IMR-90 (cell line): ENCODE measurements at regions not wholly inside any gene's neighbourhood (a gene's known extent, or its start where the extent isn't known, plus 50 kb on each side); places are given as distances from the start of the nearest gene placed in this dataset.

ENCODE experiments used
- ATAC-seq: fragments of 200-7000 bp; cut with Tn5 transposase; 2 replicates; pipeline ENCODE4 v1.9.1; 2020; ENCODE audit warnings: low read depth, mild to moderate bottlenecking, moderate library complexity
- BruUV-seq: library from RNA; stranded (reverse); fragments of 400-500 nt; replicated peaks from 2 replicates; lab custom pipeline; 2021; lab: Mats Ljungman, UMichigan
- CTCF ChIA-PET: fragments of 300-600 bp; formaldehyde crosslinking; extraction: SDS; loops from one replicate; lab custom pipeline; 2021; ENCODE audit warnings: antibody characterized with exemption; lab: Yijun Ruan, JAX
- POLR2A ChIA-PET: fragments of 300-600 bp; sonication (Branson Sonifier 250); formaldehyde crosslinking; loops from one replicate; lab custom pipeline; 2022; ENCODE audit warnings: antibody characterized with exemption; ENCODE audit not compliant: unreplicated experiment; lab: Charles Lee
- DNase-seq: peaks from one replicate; pipeline ENCODE4 v3.0.0; 2013
- H2AFZ ChIP-seq: replicated peaks from 2 replicates; pipeline ENCODE3; 2013; ENCODE audit warnings: low read length, mild to moderate bottlenecking; ENCODE audit not compliant: poor library complexity
- H2AK5ac ChIP-seq: 2 replicates; pipeline ENCODE4 v1.6.1; 2013; ENCODE audit warnings: low read depth, low read length, inconsistent platforms
- H2AK9ac ChIP-seq: replicated peaks from 2 replicates; pipeline ENCODE3; 2013; ENCODE audit warnings: mild to moderate bottlenecking, low read depth, low read length, moderate library complexity; ENCODE audit not compliant: poor library complexity
- H2BK120ac ChIP-seq: 2 replicates; pipeline ENCODE4 v1.6.1; 2013; ENCODE audit warnings: low read depth, low read length, inconsistent platforms
- H2BK15ac ChIP-seq: 3 replicates; pipeline ENCODE4 v1.6.1; 2013; ENCODE audit warnings: low read depth, low read length, inconsistent platforms
- H2BK20ac ChIP-seq: 2 replicates; pipeline ENCODE4 v1.6.1; 2013; ENCODE audit warnings: low read depth, mild to moderate bottlenecking, inconsistent platforms, low read length, moderate library complexity
- H2BK5ac ChIP-seq: 2 replicates; pipeline ENCODE4 v1.6.1; 2013; ENCODE audit warnings: mild to moderate bottlenecking, low read depth, low read length, inconsistent platforms; ENCODE audit not compliant: poor library complexity, severe bottlenecking
- H3K14ac ChIP-seq: replicated peaks from 2 replicates; pipeline ENCODE4 v1.6.1; 2013; ENCODE audit warnings: low read depth, low read length, inconsistent platforms
- H3K18ac ChIP-seq: 2 replicates; pipeline ENCODE4 v1.6.1; 2013; ENCODE audit warnings: low read depth, low read length, control low read depth
- H3K23ac ChIP-seq: 2 replicates; pipeline ENCODE4 v1.6.1; 2013; ENCODE audit warnings: low read depth, low read length, inconsistent platforms
- H3K27ac ChIP-seq: 2 replicates; pipeline ENCODE4 v1.5.1; 2013; ENCODE audit warnings: mild to moderate bottlenecking, control low read depth, low read length; ENCODE audit not compliant: insufficient read depth
- H3K27me3 ChIP-seq: 2 replicates; pipeline ENCODE4 v1.6.1; 2013; ENCODE audit warnings: low read length; ENCODE audit not compliant: control insufficient read depth, insufficient read depth
- H3K36me3 ChIP-seq: 2 replicates; pipeline ENCODE4 v1.6.1; 2013; ENCODE audit warnings: low read length, mixed read lengths; ENCODE audit not compliant: control insufficient read depth, insufficient read depth
- H3K4ac ChIP-seq: 2 replicates; pipeline ENCODE4 v1.6.1; 2013; ENCODE audit warnings: low read depth, low read length, inconsistent platforms
- H3K4me1 ChIP-seq: 2 replicates; pipeline ENCODE4 v1.6.1; 2013; ENCODE audit warnings: low read length, mixed read lengths; ENCODE audit not compliant: control insufficient read depth, insufficient read depth
- H3K4me2 ChIP-seq: 2 replicates; pipeline ENCODE4 v1.6.1; 2013; ENCODE audit warnings: low read depth, mild to moderate bottlenecking, control low read depth, low read length, moderate library complexity
- H3K4me3 ChIP-seq: 2 replicates; pipeline ENCODE4 v1.5.1; 2013; ENCODE audit warnings: low read depth, mild to moderate bottlenecking, control low read depth, low read length, moderate library complexity; ENCODE audit not compliant: insufficient read depth
- H3K56ac ChIP-seq: 2 replicates; pipeline ENCODE4 v1.6.1; 2013; ENCODE audit warnings: low read length, inconsistent platforms; ENCODE audit not compliant: insufficient read depth; ENCODE audit errors: extremely low read depth
- H3K79me1 ChIP-seq, 2 experiments: 2 replicates each; pipeline ENCODE4 v1.6.1; 2013; ENCODE audit warnings: low read length in 2 of 2, inconsistent platforms in 1 of 2, low read depth in 1 of 2
- H3K9ac ChIP-seq: 2 replicates; pipeline ENCODE4 v1.6.1; 2013; ENCODE audit warnings: low read depth, low read length, control low read depth
- H3K9me1 ChIP-seq: 2 replicates; pipeline ENCODE4 v1.6.1; 2013; ENCODE audit warnings: low read length, inconsistent platforms; ENCODE audit not compliant: insufficient read depth
- H3K9me3 ChIP-seq: 2 replicates; pipeline ENCODE4 v1.6.1; 2013; ENCODE audit warnings: low read length; ENCODE audit not compliant: control insufficient read depth, insufficient read depth
- H4K20me1 ChIP-seq: 2 replicates; pipeline ENCODE4 v1.6.1; 2013; ENCODE audit warnings: low read length, inconsistent platforms; ENCODE audit not compliant: insufficient read depth
- H4K5ac ChIP-seq: 2 replicates; pipeline ENCODE4 v1.6.1; 2013; ENCODE audit warnings: mild to moderate bottlenecking, low read depth, low read length, control low read depth
- H4K8ac ChIP-seq, 2 experiments: 2 replicates each; pipeline ENCODE4 v1.6.1; 2013; ENCODE audit warnings: low read depth in 2 of 2, low read length in 2 of 2, control low read depth in 1 of 2, inconsistent platforms in 1 of 2
- H4K91ac ChIP-seq: 2 replicates; pipeline ENCODE4 v1.6.1; 2013; ENCODE audit warnings: low read depth, low read length, inconsistent platforms; ENCODE audit not compliant: insufficient read depth
- MAZ ChIP-seq: IDR thresholded peaks from 2 replicates; pipeline ENCODE4 v1.6.1; 2012; ENCODE audit warnings: low read depth, mild to moderate bottlenecking, low read length, improper control_type of control experiment, moderate library complexity, borderline replicate concordance
- WGBS, 2 experiments: methylation state at CpG; one replicate each; pipeline versions ENCODE4 v1.1.5 to v1.1.7; 2013; ENCODE audit warnings: missing lambda C conversion rate in 2 of 2; ENCODE audit not compliant: insufficient read length in 1 of 2; ENCODE audit errors: extremely low coverage in 2 of 2; 5-methylcytosine and 5-hydroxymethylcytosine counted together
- dilution Hi-C: fragments of 300-500 bp; cut with HindIII; formaldehyde crosslinking; loops from one replicate; pipeline ENCODE4 v1.14.3; 2018; ENCODE audit warnings: low sequenced_read_pairs; ENCODE audit not compliant: unreplicated experiment
- in situ Hi-C: fragments of 300-500 bp; cut with MboI; formaldehyde crosslinking; loops from 3 replicates; pipeline ENCODE4 v1.14.3; 2019; ENCODE audit warnings: low sequenced_read_pairs, inconsistent platforms, mixed read lengths
- intact Hi-C: fragments of 100-400 bp; cut with micrococcal nuclease; formaldehyde crosslinking; loops from 2 replicates; pipeline ENCODE4 v1.10.0; 2022
- TF ChIP-seq, protein P1 (sequence below): conservative IDR thresholded peaks from 2 replicates; pipeline ENCODE4 v1.5.1; 2012; ENCODE audit warnings: mild to moderate bottlenecking, low read depth, low read length, improper control_type of control experiment

DNA sequence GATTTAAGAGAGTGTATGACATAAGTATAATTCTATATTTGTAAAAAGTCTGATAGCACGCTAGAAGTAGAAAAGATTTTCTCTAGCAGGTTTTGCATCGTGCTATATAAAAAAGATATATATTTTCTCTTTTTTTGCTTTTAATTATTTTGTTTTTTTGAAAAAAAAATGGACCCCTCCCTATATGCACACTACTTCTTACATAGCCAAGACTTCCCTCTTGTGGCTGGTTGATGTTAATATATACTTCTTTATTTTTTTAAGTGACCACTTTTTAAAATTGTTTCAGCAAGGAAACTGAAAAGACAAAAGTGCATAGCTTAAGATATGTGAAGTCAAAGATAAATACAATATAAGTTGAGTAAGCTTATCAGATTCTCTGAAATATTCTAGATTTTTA, 1202.8 kb downstream of the DIAPH3 start:
- Histone ChIP-seq H3K23ac (no peak overlapping the region), H3K18ac (no peak overlapping the region), H3K9me1 (no peaks in the 10 kb centered on the region), H2BK5ac (no peak overlapping the region), H3K4ac (no peak overlapping the region), H2BK20ac (no peak overlapping the region), H4K5ac (no peak overlapping the region), H3K36me3 (no peaks in the 10 kb centered on the region), H3K9me3 (no peaks in the 10 kb centered on the region), H2AK9ac (no peak overlapping the region), H3K4me1 (no peaks in the 10 kb centered on the region), H4K91ac (no peak overlapping the region), H2AFZ (no peak overlapping the region), H3K14ac (no peak overlapping the region), H3K4me3 (no peak overlapping the region), H2AK5ac (no peak overlapping the region), H4K8ac (no peak overlapping the region), H4K20me1 (no peaks in the 10 kb centered on the region), H3K56ac (no peak overlapping the region), H3K9ac (no peak overlapping the region), H2BK120ac (no peak overlapping the region), H2BK15ac (no peak overlapping the region), H3K27ac (no peak overlapping the region), H3K4me2 (no peak overlapping the region), H3K27me3 (no peaks in the 10 kb centered on the region), H3K79me1 (no peaks in the 10 kb centered on the region)
- CTCF ChIA-PET = no interaction called here
- DNase-seq = peak; percentile 2
- no peak for TF ChIP-seq MAZ
- TF ChIP-seq, protein P1, sequence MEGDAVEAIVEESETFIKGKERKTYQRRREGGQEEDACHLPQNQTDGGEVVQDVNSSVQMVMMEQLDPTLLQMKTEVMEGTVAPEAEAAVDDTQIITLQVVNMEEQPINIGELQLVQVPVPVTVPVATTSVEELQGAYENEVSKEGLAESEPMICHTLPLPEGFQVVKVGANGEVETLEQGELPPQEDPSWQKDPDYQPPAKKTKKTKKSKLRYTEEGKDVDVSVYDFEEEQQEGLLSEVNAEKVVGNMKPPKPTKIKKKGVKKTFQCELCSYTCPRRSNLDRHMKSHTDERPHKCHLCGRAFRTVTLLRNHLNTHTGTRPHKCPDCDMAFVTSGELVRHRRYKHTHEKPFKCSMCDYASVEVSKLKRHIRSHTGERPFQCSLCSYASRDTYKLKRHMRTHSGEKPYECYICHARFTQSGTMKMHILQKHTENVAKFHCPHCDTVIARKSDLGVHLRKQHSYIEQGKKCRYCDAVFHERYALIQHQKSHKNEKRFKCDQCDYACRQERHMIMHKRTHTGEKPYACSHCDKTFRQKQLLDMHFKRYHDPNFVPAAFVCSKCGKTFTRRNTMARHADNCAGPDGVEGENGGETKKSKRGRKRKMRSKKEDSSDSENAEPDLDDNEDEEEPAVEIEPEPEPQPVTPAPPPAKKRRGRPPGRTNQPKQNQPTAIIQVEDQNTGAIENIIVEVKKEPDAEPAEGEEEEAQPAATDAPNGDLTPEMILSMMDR = peak; percentile 20; the same call in 1 of the 2 replicates
- BruUV-seq = no TSS peak
- in situ Hi-C loops = no loop called here
- no CpG with 5 or more reads among the region's 2 CpGs for WGBS, 2 experiments
- intact Hi-C loops = loop anchor here (10.0 kb wide), 1 partner anchor 1336 kb away; no protein-coding TSS in a partner anchor
- dilution Hi-C loops = no loop called here
- ATAC-seq = no peak
- POLR2A ChIA-PET = no interaction called here
